Sciatic nerve (tissue), 2 donors: ENCODE measurements at regions not wholly inside any gene's neighbourhood (a gene's known extent, or its start where the extent isn't known, plus 50 kb on each side); places are given as distances from the start of the nearest gene placed in this dataset.

Experiments used
- ATAC-seq: fragments of 200-7000 bp; cut with Tn5 transposase; one replicate; pipeline ENCODE4 v1.9.1; 2020; ENCODE audit warnings: mild to moderate bottlenecking, moderate library complexity
- DNase-seq: peaks from one replicate; pipeline ENCODE4 v3.0.0-alpha.2; 2020; ENCODE audit warnings: low spot score
- intact Hi-C: fragments of 100-400 bp; cut with DNase I; formaldehyde crosslinking; loops from one replicate; pipeline ENCODE4 v1.14.2; 2022
- donor health status: DM: no; HTN: no; CAD: no.
- donor health status: DM: no; HTN: no; CAD: no.

DNA sequence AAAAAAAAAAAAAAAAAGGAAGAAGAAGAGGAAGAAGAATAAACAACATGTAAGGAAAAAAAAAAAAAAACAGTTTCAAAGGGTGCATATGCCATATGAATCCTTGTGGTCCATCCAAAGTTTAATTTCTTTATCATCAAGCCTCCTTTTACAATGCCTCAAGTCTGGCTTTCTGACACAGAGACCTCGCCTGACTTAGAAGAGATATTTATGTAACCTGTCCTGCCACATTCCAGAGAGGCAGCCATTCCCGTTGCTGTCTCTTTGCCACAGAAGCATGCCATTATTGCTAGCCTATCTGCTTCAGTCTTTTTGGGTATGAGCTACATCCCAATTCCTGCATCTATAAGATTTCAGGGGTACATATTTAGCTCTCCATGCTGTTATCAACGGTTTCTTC is 596.7 kb upstream of the ATP2B1 start:
- no peak for DNase-seq
- ATAC-seq = no peak
- intact Hi-C loops = no loop called here

DNA sequence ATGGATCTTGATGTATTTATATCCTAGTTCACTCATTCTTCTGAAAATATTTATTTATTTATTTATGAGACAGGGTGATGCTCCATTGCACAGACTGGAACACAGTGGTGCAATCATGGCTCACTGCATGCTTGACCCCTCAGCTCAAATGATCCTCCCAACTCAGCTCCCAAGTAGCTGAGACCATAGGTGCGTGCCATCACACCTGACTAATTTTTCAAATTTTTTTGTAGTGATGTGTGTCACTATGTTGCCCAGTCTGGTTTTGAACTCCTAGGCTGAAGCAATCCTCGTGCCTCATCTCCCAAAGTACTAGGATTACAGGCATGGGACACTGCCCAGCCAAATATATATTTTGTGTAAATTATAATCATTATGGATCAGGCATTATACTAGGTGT is 595.6 kb upstream of the ATP2B1 start:
- ATAC-seq = no peak
- DNase-seq = no peak
- intact Hi-C loops = no loop called here

DNA sequence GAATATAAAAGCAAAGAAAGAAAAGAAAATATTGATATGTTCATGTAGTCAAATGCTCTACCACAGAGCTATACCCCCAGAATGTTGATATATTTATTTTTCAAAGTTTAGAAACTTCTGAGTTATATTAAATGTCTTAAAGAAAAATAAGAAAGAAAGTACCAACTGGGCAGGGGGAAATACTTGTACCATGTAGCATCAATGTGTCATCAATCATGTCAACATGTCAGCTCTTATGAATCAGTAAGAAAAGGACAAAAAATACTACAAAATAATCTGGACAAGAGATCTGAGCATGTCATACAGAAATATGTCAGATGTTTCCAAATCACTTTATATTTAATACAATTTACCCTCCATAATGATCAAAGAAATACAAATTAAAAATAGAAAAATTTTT is 595.1 kb upstream of the ATP2B1 start:
- intact Hi-C loops = no loop called here
- ATAC-seq (no peak), DNase-seq (no peak)

DNA sequence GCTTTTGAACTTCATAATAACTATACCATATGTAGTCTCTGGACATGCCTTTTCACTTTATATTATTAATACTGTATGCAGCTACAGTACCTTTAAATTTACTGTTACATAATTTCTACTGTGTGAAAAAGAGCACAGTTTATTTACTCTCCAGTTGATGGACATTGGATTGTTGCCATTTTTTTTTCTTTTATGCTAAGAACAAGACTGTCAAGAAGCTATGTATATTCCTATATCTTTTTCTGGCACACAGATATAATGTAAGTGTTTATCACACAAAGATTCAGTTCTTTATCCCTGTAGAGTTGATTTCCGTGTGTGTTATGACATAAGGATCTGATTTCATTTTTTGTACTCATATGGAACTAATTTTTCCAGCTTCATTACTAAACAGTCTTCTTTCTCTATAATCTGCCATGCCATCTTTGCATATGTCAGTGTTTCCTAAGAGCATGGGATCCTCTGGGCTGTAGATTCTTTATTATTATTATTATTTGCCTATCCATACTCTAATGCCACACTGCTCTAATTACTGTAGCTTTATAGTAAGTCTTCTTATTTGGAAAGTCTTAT is 593.0 kb upstream of the ATP2B1 start:
- intact Hi-C loops = no loop called here

DNA sequence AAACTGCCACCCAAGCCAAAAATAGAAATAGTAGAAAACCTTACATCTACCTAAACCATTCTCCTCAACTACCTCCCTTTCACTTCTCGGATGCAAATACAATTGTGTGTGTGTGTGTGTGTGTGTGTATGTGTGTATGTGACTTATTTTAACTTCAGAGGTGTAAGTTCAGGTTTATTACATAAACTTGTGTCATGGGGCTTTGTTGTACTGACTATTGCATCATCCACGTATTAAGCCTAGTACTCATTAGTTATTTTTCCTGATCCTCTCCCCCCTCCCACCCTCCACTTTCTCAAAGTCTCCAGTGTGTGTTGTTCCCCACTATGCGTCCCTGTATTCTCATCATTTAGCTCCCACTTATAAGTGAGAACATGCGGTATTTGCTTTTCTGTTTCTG is 592.5 kb upstream of the ATP2B1 start:
- ATAC-seq (no peak), DNase-seq (no peak)
- intact Hi-C loops = no loop called here

More for the DNA sequence above, 593.0 kb upstream of the ATP2B1 start:
- ATAC-seq = no peak
- no peak for DNase-seq

DNA sequence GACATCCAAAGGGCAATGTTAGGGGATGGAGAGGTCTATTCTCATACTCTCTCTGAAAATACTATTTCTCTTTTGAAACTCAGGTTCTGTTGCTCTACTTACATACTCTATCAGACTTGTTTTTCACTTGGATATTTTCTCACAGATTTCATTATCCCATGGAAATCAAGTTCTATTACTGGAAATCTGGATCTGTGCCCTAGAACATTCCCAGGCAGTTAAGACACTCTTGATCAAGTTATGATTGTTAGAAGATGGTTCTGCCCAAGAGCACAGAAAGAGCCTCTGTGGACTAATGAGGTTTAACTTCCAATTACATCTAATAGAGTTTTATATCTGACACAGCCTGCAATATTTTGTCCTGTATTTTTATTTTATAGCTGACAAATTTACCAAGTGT is 591.0 kb upstream of the ATP2B1 start:
- ATAC-seq (no peak), DNase-seq (no peak)

DNA sequence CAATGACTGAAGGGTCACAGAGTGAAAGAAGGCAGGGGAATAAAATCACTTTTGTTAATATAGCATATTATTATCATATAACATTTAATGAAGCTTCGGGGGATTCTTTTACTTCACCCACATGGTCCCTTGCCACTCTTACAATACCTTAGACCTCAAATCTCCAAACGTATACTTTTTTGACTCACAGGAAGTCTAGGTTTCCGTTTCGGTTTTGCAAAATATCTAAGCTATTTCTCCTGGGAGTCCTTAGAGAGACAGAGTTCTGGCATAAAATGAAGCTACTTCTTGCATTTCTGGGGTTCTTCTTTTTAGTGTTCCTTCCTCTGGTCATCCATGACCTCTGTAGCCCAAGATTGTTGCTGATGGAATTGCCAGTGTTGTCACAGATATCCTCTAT is 590.5 kb upstream of the ATP2B1 start:
- DNase-seq (no peak), ATAC-seq (no peak)
- intact Hi-C loops = no loop called here

More for the DNA sequence above, 591.0 kb upstream of the ATP2B1 start:
- intact Hi-C loops = no loop called here

DNA sequence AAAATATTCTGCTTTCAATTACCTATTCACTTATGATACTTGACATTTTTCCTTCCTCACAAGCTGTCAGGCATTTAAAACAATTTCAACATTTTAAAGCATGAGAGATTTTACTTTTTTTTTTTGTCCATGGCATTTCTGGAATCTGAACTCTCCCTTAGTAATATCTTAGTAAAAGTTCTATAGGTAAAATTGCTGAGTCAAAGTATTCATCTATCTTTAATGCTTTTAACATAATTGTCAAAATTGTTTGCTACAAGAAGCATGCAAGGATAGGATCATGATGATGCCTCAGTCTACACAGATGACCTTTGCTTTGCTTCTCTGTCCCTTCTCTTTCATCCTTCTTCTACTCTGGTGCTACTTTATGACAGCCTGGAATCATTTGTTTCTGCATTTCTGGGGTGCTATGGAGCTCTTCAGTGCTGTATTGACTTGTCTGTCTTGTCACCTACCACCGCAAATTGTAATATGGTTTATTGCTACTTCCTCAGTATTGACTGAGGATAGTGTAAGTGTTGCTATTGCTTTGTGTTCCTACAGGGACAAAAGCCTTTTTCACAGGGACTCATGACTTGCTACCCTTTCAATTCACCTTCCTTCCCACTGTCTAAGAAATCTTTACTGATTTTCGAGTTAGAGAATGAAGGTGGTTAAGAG is 589.8 kb upstream of the ATP2B1 start:
- intact Hi-C loops = no loop called here
- ATAC-seq (no peak), DNase-seq (no peak)

DNA sequence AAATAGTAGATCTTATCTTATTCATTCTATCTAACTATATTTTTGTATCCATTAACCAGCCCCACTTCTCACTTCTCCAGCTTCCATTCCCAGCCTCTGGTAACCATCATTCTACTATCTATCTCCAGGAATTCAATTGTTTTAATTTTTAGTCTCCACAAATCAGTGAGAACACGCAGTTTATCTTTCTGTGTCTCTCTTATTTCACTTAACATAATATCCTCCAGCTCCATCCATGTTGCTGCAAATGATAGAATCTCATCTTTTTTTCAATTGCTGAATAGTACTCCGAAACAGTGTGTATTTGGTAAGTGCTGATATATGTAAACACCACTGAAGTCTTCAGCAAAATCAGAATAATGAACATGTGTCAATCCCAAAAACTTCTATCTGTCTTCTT is 587.2 kb upstream of the ATP2B1 start:
- DNase-seq (no peak), ATAC-seq (no peak)
- intact Hi-C loops = no loop called here

DNA sequence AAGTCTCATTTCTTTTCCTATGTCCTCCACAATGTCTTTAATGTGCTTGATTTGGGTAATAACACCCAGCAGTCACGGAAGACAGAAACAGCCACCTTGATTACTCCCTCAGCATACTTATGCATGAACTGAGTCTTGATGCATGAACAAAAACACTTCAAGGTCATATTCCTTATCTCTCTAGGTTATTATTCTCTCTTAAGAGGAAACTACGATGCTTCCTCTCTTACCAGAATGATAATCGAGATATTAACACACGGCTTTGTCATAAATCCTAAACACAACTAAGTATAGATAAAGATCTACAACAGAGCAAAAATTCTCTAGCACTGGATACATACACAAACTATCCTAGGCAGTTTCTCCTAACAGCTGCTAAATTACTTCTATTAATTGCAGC is 583.5 kb upstream of the ATP2B1 start:
- intact Hi-C loops = no loop called here
- no peak for DNase-seq
- no peak for ATAC-seq

DNA sequence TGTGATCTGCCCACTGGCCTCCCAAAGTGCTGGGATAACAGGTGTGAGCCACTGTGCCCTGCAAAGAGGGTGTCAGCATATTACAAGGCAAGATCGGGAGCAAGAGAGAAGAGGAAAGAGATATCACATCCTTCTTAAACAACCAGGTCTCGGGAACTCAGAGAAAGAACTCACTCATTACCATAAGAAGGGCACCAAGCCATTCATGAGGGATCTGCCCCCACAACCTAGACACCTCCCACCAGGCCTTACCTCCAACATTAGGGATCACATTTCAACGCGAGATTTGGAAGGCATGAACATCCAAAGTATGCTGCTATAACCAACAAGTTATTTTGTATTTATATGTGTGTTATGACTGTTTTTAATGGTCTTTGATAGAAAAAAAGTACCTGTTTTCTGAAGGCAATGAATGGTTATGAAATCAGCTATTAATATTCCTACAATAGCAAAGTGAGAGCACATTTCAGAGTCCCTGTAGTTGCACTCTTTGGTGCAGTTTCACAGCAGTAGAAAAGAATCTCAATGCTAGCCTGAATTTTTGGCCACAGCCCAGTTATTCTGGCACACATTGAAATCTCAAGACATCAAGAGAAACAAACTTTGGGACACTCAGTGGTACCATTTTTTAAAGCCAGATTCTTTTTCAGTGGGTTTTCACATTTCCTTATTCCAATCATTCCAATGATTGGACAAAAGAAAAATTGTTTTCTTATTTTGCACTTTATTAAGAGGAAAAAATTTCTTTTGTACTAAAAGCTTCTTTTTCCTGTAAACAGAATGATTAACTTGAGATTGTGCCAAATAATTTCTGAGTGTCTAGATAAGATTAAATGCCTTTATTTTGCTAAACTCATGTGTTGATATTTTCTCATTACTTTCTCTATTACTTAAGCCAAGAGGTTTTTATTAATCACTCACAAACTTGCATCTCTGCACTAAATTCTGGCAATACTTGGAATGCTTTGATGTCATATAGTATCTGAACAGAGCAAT is 582.6 kb upstream of the ATP2B1 start:
- ATAC-seq = no peak
- intact Hi-C loops = no loop called here
- DNase-seq = no peak

DNA sequence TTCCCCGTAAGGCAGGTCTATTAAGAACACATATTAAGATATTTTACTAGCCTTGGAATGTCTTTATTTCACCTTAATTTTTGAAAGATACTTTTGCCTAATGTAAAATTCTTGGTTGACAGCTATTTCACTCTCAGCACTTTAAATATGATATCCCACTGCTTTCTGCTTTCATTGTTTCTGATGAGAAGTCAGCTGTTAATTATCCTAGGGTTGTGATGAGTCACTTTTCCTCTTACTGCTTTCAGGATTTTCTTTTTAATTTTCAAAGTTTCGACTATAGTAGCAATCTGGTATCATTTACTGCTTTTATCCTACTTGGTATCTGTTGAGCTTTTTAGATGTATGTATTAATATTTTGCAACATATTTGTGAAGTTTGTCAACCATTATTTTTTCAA is 578.9 kb upstream of the ATP2B1 start:
- no peak for DNase-seq
- ATAC-seq = no peak
- intact Hi-C loops = no loop called here

DNA sequence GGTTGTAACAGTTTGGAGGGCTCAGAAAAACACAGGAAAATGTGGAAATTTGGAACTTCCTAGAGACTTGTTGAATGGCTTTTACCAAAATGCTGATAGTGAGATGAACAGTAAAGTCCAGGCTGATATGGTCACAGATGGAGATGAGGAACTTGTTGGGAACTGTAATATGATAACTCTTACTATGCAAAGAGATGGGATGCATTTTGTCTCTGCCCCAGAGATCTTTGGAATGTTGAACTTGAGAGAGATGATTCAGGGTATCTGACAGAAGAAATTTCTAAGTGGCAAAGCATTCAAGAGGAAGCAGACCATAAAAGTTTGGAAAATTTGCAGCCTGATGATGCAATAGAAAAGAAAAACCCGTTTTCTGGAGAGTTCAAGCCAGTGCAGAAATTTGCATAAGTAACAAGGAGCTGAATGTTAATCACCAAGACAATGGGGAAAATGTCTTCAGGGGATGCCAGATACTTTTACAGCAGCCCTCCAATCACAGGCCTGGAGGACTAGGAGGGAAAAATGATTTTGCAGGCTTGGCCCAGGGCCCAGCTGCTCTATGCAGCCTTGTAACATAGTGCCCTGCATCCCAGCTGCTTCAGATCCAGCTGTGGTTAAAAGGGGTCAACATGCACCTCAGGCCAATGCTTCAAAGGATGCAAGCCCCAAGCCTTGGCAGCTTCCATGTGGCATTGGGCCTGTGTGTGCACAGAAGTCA is 572.7 kb upstream of the ATP2B1 start:
- intact Hi-C loops = no loop called here
- no peak for ATAC-seq
- no peak for DNase-seq

DNA sequence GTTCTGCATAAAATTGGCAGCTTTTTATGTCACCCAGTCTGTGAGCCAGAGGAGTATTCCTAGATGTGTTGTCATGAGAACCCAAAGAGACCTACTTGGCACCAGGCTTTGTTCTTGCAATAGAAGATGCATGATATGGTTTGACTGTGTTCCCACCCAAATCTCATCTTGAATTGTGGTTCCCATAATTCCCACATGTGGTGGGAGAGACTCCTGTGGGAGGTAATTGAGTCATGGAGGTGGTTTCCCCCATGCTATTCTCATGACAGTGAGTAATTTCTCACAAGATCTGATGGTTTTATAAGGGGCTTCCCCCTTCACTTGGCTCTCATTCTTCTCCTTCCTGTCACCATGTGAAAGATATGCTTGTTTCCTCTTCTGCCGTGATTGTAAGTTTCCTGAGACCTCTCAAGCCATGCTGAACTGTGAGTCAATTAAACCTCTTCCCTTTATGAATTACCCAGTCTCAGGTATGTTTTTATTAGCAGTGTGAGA is 572.0 kb upstream of the ATP2B1 start:
- DNase-seq (no peak), ATAC-seq (no peak)
- intact Hi-C loops = no loop called here

DNA sequence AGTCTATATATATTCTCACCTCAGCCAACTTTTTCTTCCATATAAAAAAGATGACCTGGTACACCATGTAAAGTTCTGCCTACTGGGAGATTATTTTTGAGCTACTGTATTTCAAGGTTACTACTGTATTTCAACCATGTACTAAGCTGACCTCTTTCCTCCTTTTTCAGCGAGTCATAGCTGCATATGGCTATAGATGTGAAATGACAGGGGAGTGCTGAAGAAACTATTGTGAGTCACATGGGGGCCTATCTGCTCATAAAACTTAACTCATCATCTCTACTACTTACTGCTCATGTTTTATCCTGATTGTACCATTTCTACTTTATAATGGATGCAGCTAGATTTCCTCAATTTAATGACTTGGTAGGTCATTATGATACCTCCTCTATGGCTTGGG is 571.4 kb upstream of the ATP2B1 start:
- ATAC-seq (no peak), DNase-seq (no peak)
- intact Hi-C loops = no loop called here

DNA sequence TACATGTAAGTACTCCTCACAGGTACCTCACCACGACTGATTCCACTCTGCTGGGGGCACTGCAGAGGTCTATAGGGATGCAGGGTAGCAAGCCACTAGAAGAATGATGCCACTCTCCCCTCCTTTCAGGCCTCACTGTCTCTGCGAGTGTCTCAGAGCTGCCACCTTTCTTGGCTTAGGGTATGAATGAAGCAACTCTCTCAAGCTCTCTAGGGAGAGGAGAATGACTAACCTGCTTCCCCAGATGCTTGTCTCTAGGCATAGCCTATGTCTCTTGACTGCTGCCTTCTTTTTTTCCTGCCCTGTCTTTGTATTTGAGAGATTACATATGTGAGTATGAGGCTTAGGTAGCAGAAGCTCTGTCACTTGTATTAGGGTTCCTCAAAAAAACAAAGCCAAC is 566.5 kb upstream of the ATP2B1 start:
- no peak for ATAC-seq
- intact Hi-C loops = no loop called here
- DNase-seq = no peak

DNA sequence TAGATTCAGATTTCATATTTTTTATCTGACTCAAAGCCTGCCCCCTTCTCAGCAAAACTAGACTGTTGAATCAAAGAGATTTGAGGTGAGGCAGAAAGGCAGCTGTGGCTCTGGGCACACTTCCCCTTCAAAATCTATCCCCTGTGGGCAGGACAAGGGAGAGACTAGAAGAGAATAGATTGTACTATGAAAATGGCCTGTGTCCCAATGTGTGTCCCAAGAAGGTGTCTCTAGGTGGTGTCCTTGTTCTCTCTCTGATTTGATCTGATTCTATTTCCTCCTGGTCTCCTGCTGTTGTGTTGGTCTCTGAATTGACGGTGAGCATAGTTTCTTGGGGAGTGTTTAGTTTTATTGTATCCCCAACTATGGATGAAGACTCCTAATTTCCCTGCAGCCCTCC is 565.8 kb upstream of the ATP2B1 start:
- ATAC-seq = no peak
- DNase-seq = no peak
- intact Hi-C loops = no loop called here

DNA sequence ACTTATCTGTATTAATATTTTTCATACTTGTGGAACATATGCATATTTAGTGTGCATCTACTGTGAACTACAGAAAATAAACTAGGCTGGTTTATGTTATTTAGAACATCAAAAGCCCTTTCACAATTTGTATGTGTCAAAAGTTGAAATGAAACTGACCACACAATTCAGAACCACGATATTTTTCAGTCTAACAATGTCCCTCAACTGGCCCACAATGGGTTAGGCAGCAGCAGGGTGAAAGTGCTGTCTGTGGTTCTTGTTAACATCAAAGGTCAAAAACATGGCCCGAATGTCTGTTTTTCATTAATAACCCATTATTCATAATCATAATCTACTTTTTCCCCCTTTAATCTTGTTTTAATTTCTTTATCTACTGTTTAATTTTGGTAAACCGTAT is 559.9 kb upstream of the ATP2B1 start:
- DNase-seq (no peak), ATAC-seq (no peak)
- intact Hi-C loops = no loop called here

DNA sequence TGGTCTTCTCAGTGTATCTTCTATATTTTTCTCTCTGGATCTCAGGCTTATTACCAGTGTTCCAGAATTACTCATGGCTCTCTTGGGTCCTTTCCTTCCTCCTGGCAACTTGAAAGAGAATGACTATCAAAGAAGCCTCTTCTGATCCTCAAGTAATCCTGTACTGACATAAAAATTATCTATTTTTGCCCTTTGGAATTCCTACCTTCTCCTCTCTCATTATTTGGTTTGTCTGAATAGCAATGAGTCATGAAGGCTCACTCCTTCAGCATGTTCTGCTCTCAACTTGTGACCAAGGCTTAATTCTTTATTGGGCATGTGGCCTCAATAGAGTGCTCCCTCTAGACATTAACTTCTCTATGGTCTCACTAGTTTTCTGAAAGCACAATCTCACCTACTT is 553.6 kb upstream of the ATP2B1 start:
- ATAC-seq (no peak), DNase-seq (no peak)
- intact Hi-C loops = no loop called here
